Panc1 (cell line): ENCODE measurements at regions not wholly inside any gene's neighbourhood (a gene's known extent, or its start where the extent isn't known, plus 50 kb on each side); places are given as distances from the start of the nearest gene placed in this dataset.

ENCODE experiments used
- CTCF ChIP-seq: fragments of 450-650 bp; IDR thresholded peaks from 2 replicates; pipeline ENCODE4 v1.5.1; 2017; ENCODE audit warnings: mild to moderate bottlenecking
- POLR2AphosphoS5 ChIP-seq: IDR thresholded peaks from 2 replicates; pipeline ENCODE4 v1.6.1; 2012; ENCODE audit warnings: mild to moderate bottlenecking, low read depth, low read length, moderate library complexity
- REST ChIP-seq, 2 experiments: IDR thresholded peaks; 2 replicates each; pipeline ENCODE4 v1.6.1; 2011 to 2012; ENCODE audit warnings: low read depth in 2 of 2, control low read depth in 1 of 2, low read length in 1 of 2, mild to moderate bottlenecking in 1 of 2, moderate library complexity in 1 of 2; ENCODE audit not compliant: insufficient read depth in 1 of 2

DNA sequence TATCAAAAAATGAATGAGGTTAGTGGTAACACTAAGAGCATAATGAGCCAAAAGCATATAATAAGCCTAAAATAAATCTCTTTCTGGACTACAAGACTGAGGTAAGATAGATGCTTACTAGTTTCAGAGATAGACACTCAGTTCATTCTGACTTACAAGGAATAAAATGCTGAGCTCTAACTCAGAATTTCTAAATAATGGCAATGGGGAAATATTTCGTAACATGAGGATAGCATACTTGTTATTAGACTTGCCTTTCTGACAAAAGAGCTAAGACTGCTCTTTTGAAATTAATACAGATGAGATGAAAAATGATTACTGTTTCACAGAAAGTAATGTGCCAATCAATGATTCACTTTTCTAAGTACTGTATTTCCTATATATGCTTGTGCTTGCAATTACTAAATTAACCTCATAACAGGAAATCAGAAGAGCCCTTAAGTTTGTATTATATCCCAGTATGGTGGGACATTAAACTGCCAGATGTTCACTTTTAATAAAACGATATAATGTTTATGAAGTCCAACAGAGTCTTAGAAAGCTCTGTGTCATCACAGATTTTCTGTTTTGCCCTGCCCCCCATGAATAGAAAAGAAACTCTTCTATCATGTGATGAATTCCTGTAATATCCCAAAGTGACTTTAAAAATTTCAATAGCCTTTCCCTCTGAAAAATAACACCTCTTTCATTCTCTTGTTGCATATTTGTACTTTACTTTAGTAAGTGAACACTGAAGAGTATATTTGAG lies 2771.0 kb upstream of the PCDH20 start:
- TF ChIP-seq CTCF = no peak
- no peak for TF ChIP-seq POLR2AphosphoS5
- TF ChIP-seq REST (IDR thresholded peaks at IDR 0.05; ENCODE audit: insufficient read depth in 1 of 2, low read depth in 2 of 2, low read length in 1 of 2) = no peak
